ENCODE measurements at regions not wholly inside any gene's neighbourhood (a gene's known extent, or its start where the extent isn't known, plus 50 kb on each side); places are given as distances from the start of the nearest gene placed in this dataset.

DNA sequence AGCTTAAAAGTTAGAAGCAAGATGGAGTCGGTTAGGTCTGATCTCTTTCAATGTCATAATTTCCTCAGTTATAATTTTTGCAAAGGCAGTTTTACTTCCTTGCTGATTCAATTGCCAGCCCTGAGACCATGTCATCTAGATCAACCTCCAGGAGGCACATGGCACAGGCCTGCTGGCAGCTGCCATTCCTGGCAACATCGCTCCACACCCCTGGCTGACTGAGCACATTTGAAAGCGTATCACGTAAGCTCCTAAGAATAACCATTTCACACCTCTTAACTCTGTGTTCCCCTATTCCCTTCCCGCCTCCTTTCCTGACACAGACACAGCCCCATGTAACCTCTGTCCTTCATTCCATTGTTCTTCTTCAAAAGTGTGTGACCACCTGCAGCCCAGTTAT lies 313.9 kb upstream of the CTNNB1 start (continued):
- TF ChIP-seq ZNF23 (CRISPR knock-in tag; IDR thresholded peaks at IDR 0.05) (no peak), RBBP5 (IDR thresholded peaks at IDR 0.05; ENCODE audit: borderline replicate concordance, insufficient read depth, low read length, poor library complexity, severe bottlenecking) (no peak), CBX8 (IDR thresholded peaks at IDR 0.05; ENCODE audit: borderline replicate concordance, extremely low read depth, low read depth, low read length, poor library complexity, severe bottlenecking) (no peak), RBM14 (IDR thresholded peaks at IDR 0.05; ENCODE audit: borderline replicate concordance, insufficient read depth, low read depth, low read length) (no peak), SRSF1 (IDR thresholded peaks at IDR 0.05; ENCODE audit: low read depth, low read length) (no peak), ZNF316 (IDR thresholded peaks at IDR 0.05) (no peak)
- TF ChIP-seq, protein P1, sequence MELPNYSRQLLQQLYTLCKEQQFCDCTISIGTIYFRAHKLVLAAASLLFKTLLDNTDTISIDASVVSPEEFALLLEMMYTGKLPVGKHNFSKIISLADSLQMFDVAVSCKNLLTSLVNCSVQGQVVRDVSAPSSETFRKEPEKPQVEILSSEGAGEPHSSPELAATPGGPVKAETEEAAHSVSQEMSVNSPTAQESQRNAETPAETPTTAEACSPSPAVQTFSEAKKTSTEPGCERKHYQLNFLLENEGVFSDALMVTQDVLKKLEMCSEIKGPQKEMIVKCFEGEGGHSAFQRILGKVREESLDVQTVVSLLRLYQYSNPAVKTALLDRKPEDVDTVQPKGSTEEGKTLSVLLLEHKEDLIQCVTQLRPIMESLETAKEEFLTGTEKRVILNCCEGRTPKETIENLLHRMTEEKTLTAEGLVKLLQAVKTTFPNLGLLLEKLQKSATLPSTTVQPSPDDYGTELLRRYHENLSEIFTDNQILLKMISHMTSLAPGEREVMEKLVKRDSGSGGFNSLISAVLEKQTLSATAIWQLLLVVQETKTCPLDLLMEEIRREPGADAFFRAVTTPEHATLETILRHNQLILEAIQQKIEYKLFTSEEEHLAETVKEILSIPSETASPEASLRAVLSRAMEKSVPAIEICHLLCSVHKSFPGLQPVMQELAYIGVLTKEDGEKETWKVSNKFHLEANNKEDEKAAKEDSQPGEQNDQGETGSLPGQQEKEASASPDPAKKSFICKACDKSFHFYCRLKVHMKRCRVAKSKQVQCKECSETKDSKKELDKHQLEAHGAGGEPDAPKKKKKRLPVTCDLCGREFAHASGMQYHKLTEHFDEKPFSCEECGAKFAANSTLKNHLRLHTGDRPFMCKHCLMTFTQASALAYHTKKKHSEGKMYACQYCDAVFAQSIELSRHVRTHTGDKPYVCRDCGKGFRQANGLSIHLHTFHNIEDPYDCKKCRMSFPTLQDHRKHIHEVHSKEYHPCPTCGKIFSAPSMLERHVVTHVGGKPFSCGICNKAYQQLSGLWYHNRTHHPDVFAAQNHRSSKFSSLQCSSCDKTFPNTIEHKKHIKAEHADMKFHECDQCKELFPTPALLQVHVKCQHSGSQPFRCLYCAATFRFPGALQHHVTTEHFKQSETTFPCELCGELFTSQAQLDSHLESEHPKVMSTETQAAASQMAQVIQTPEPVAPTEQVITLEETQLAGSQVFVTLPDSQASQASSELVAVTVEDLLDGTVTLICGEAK (IDR thresholded peaks at IDR 0.05), result no peak
- TF ChIP-seq, protein P1 (CRISPR knock-in tag; IDR thresholded peaks at IDR 0.05), result no peak
